ENCODE measurements at regions not wholly inside any gene's neighbourhood (a gene's known extent, or its start where the extent isn't known, plus 50 kb on each side); places are given as distances from the start of the nearest gene placed in this dataset.

DNA sequence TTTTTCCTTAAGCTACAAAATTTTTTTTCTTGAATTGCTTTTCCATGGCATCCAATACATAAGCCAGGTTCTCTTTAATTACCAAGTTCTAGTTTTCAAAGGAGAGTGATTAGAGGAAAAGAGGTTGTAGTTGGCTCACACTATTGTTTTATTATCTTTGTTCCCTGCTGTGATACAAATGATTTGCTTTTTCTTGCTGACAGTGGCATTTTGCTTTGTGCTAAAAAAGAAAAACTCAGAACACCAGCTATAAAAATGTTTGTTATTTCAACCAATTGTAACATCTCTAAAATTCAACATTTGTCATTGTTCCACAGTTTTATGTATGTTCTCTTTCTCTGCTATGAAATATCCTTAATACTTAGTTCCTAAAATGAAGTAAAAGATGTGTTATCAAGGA, 1817.2 kb downstream of the STIM2 start:
- H3K36me3 ChIP-seq (ENCODE audit: low read depth) = no peaks in the 10 kb centered on the region
- CTCF ChIA-PET = no interaction called here
- intact Hi-C loops (cut with micrococcal nuclease; ENCODE audit: unreplicated experiment) = no loop called here
- H2AFZ ChIP-seq = no peak overlapping the region
- no peaks in the 10 kb centered on the region for H4K20me1 ChIP-seq (ENCODE audit: insufficient read depth)
- no peak for DNase-seq
- no peaks in the 10 kb centered on the region for H3K27me3 ChIP-seq (ENCODE audit: insufficient read depth, low read depth)
- H3K4me3 ChIP-seq = no peak overlapping the region
- no peak overlapping the region for H3K27ac ChIP-seq
- H3K9me3 ChIP-seq (ENCODE audit: insufficient read depth, low read depth) = no peaks in the 10 kb centered on the region
- POLR2A ChIA-PET (ENCODE audit: unreplicated experiment) = no interaction called here
- no peaks in the 10 kb centered on the region for H3K4me1 ChIP-seq (replicated peaks; ENCODE audit: insufficient read depth)
- H3K9me2 ChIP-seq (ENCODE audit: insufficient read depth) = no peaks in the 10 kb centered on the region
- no peak overlapping the region for H3K4me2 ChIP-seq
- TF ChIP-seq EZH2 (IDR thresholded peaks at IDR 0.05; ENCODE audit: low read depth) (no peak), CTCF (conservative IDR thresholded peaks at IDR 0.05) (no peak)
- no peaks in the 10 kb centered on the region for H3K79me2 ChIP-seq (ENCODE audit: low read depth)
- no TSS peak for BruUV-seq (replicated peaks)
- no peaks in the 10 kb centered on the region for H3F3A ChIP-seq (ENCODE audit: insufficient read depth, low read depth)

DNA sequence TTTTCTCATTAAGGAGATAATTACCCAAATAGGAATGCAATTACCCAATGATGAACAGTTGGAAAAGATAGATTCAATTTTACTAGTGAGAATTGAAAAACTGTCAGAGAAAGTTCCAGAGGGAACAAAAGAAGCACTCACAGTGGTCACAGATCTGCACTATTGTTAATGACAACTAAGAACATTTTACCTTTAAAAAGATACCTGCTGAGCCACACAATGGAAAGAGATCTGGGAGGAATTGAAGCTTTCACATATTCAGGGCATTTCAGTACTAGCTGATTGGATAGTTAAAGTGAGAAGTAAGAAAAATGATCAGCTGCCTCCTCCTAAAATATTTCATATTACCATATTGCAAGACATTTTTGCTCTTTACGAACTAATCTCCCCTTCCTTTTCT, 1822.2 kb downstream of the STIM2 start:
- Histone ChIP-seq H4K20me1 (ENCODE audit: insufficient read depth) (no peaks in the 10 kb centered on the region), H3K27ac (no peak overlapping the region), H3K4me3 (no peak overlapping the region), H2AFZ (no peak overlapping the region), H3K4me1 (replicated peaks; ENCODE audit: insufficient read depth) (no peaks in the 10 kb centered on the region), H3K79me2 (ENCODE audit: low read depth) (no peaks in the 10 kb centered on the region), H3K9me3 (ENCODE audit: insufficient read depth, low read depth) (no peaks in the 10 kb centered on the region), H3K4me2 (no peak overlapping the region), H3K27me3 (ENCODE audit: insufficient read depth, low read depth) (no peaks in the 10 kb centered on the region), H3K36me3 (ENCODE audit: low read depth) (no peaks in the 10 kb centered on the region), H3F3A (ENCODE audit: insufficient read depth, low read depth) (no peaks in the 10 kb centered on the region), H3K9me2 (ENCODE audit: insufficient read depth) (no peaks in the 10 kb centered on the region)
- BruUV-seq (replicated peaks) = no TSS peak
- TF ChIP-seq EZH2 (IDR thresholded peaks at IDR 0.05; ENCODE audit: low read depth) (no peak), CTCF (conservative IDR thresholded peaks at IDR 0.05) (no peak)
- DNase-seq = no peak
- intact Hi-C loops (cut with micrococcal nuclease; ENCODE audit: unreplicated experiment) = no loop called here
- POLR2A ChIA-PET (ENCODE audit: unreplicated experiment) = no interaction called here
- CTCF ChIA-PET = no interaction called here

GRCh38 chr4:28686618-28687017, 1826.0 kb downstream of the STIM2 start:
- intact Hi-C loops (cut with micrococcal nuclease; ENCODE audit: unreplicated experiment) = no loop called here
- TF ChIP-seq CTCF (conservative IDR thresholded peaks at IDR 0.05) = peak; percentile 50
- no peak for TF ChIP-seq EZH2 (IDR thresholded peaks at IDR 0.05; ENCODE audit: low read depth)
- ChIA-PET CTCF (no interaction called here), POLR2A (ENCODE audit: unreplicated experiment) (no interaction called here)
- H3K4me1 ChIP-seq (replicated peaks; ENCODE audit: insufficient read depth) = no peaks in the 10 kb centered on the region
- H3K9me3 ChIP-seq (ENCODE audit: insufficient read depth, low read depth) = no peaks in the 10 kb centered on the region
- H3F3A ChIP-seq (ENCODE audit: insufficient read depth, low read depth) = no peaks in the 10 kb centered on the region
- no peak overlapping the region for H2AFZ ChIP-seq
- H3K79me2 ChIP-seq (ENCODE audit: low read depth) = no peaks in the 10 kb centered on the region
- no peak overlapping the region for H3K4me3 ChIP-seq
- H3K27me3 ChIP-seq (ENCODE audit: insufficient read depth, low read depth) = no peaks in the 10 kb centered on the region
- H3K36me3 ChIP-seq (ENCODE audit: low read depth) = no peaks in the 10 kb centered on the region
- no TSS peak for BruUV-seq (replicated peaks)
- H3K4me2 ChIP-seq = no peak overlapping the region
- no peak overlapping the region for H3K27ac ChIP-seq
- no peaks in the 10 kb centered on the region; the same call in 1 of the 2 replicates for H3K9me2 ChIP-seq (ENCODE audit: insufficient read depth)
- peak in 1 of 2 experiments; percentile 3 for DNase-seq
- H4K20me1 ChIP-seq (ENCODE audit: insufficient read depth) = no peaks in the 10 kb centered on the region
